Nephron (organoid): ENCODE measurements at regions not wholly inside any gene's neighbourhood (a gene's known extent, or its start where the extent isn't known, plus 50 kb on each side); places are given as distances from the start of the nearest gene placed in this dataset.

Experiments used
- H3K27ac Mint-ChIP-seq, 3 experiments: 2 replicates each; pipeline ENCODE4 v1.8.0; 2020; ENCODE audit warnings: mixed read lengths in 3 of 3, mild to moderate bottlenecking in 2 of 3, moderate library complexity in 1 of 3
- H3K27me3 Mint-ChIP-seq: 2 replicates; pipeline ENCODE4 v1.8.0; 2021; ENCODE audit warnings: low read depth, mild to moderate bottlenecking, moderate library complexity, mixed read lengths
- H3K36me3 Mint-ChIP-seq: 2 replicates; pipeline ENCODE4 v1.8.0; 2020; ENCODE audit warnings: low read depth, mixed read lengths
- H3K4me1 Mint-ChIP-seq: 2 replicates; pipeline ENCODE4 v1.8.0; 2020; ENCODE audit warnings: mixed read lengths
- H3K4me3 Mint-ChIP-seq, 3 experiments: 2 replicates each; pipeline ENCODE4 v1.8.0; 2020; ENCODE audit warnings: mild to moderate bottlenecking in 3 of 3, mixed read lengths in 3 of 3, moderate library complexity in 2 of 3
- H3K9me3 Mint-ChIP-seq: 2 replicates; pipeline ENCODE4 v1.8.0; 2020; ENCODE audit warnings: mixed read lengths
- TF ChIP-seq, protein P1 (sequence below), 3 experiments: fragments of 200-600 bp; sonication (generic); IDR thresholded peaks; one replicate each; pipeline ENCODE4 v1.5.0; 2021; ENCODE audit warnings: antibody characterized with exemption in 3 of 3; ENCODE audit not compliant: unreplicated experiment in 3 of 3

DNA sequence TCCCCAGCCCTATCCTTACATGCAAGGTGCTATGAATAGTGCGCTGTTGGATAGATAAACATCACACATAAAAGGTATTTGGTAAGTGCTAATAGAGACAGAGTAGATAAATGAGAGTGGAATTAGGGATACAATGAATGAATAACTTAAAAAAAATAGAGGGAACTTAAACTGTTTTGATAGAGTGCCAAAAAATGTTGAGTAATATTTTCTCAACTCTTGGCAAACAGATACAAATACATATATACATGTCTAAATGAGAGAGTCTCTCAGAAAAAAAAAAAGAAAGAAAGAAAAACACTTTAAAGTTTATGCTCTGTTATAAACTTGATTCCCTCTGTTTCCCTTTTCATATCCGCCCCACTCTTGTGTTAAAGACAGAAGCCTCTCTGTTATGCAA lies 667.4 kb downstream of the ROBO2 start:
- H3K36me3 Mint-ChIP-seq: no peaks in the 10 kb centered on the region
- H3K4me1 Mint-ChIP-seq: peaks cover 7% of the 10 kb centered on the region
- no peak overlapping the region for H3K27ac Mint-ChIP-seq
- no peak overlapping the region for H3K4me3 Mint-ChIP-seq
- H3K9me3 Mint-ChIP-seq: no peaks in the 10 kb centered on the region
- H3K27me3 Mint-ChIP-seq: no peaks in the 10 kb centered on the region
- TF ChIP-seq, protein P1, sequence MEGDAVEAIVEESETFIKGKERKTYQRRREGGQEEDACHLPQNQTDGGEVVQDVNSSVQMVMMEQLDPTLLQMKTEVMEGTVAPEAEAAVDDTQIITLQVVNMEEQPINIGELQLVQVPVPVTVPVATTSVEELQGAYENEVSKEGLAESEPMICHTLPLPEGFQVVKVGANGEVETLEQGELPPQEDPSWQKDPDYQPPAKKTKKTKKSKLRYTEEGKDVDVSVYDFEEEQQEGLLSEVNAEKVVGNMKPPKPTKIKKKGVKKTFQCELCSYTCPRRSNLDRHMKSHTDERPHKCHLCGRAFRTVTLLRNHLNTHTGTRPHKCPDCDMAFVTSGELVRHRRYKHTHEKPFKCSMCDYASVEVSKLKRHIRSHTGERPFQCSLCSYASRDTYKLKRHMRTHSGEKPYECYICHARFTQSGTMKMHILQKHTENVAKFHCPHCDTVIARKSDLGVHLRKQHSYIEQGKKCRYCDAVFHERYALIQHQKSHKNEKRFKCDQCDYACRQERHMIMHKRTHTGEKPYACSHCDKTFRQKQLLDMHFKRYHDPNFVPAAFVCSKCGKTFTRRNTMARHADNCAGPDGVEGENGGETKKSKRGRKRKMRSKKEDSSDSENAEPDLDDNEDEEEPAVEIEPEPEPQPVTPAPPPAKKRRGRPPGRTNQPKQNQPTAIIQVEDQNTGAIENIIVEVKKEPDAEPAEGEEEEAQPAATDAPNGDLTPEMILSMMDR (IDR thresholded peaks at IDR 0.05; ENCODE audit: unreplicated experiment in 3 of 3): no peak

DNA sequence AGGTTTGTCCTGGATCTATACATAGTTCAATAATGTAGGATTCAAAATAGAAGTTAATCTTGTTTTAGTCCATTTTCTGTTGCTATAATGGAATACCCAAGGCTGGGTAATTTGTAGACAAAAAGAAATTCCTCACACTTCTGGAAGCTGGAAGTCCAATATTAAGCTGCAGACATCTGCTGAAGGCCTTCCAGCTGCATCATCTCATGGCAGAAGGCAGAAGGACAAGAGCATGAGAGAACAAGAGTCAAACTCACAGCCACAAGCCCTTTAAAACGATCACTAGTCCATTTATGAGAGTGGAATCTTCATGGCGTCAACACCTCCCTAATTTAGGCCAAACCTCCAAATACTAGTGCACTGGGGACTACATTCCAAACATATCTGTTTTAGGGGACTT lies 669.3 kb downstream of the ROBO2 start:
- Mint-ChIP-seq H3K4me1 (peaks cover 18% of the 10 kb centered on the region), H3K4me3 (no peak overlapping the region), H3K27ac (no peak overlapping the region), H3K27me3 (no peaks in the 10 kb centered on the region), H3K9me3 (no peaks in the 10 kb centered on the region), H3K36me3 (no peaks in the 10 kb centered on the region)
- TF ChIP-seq, protein P1 (IDR thresholded peaks at IDR 0.05; ENCODE audit: unreplicated experiment in 3 of 3): no peak

DNA sequence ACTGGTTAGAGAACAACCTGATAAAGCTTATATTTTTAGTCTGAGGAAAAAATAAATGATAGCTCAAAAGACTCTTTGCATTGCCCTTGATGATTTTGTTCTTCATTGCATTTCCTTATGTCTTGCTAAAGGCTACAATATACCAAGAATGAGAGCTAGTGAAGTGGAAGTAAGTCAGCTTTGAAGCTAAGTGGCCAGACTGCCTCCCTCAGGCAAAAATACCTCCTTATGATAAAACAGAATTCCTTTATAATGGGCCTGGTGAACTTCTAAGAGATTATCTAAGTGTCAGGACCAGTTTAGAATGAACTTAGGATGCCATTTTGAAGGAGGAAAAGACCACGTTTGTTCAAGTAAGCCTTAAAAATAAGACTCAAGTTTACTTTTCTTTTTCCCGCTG lies 678.4 kb downstream of the ROBO2 start:
- TF ChIP-seq, protein P1 (IDR thresholded peaks at IDR 0.05; ENCODE audit: unreplicated experiment in 3 of 3): no peak
- no peaks in the 10 kb centered on the region for H3K27me3 Mint-ChIP-seq
- no peak overlapping the region for H3K27ac Mint-ChIP-seq
- H3K9me3 Mint-ChIP-seq: no peaks in the 10 kb centered on the region
- no peak overlapping the region for H3K4me3 Mint-ChIP-seq
- H3K36me3 Mint-ChIP-seq: no peaks in the 10 kb centered on the region
- peaks cover 12% of the 10 kb centered on the region for H3K4me1 Mint-ChIP-seq

- H3K4me1 Mint-ChIP-seq: no peaks in the 10 kb centered on the region
- peaks cover 1% of the 10 kb centered on the region for H3K27me3 Mint-ChIP-seq
- H3K4me3 Mint-ChIP-seq: no peak overlapping the region
- no peak overlapping the region for H3K27ac Mint-ChIP-seq
- H3K9me3 Mint-ChIP-seq: no peaks in the 10 kb centered on the region
- TF ChIP-seq, protein P1 (IDR thresholded peaks at IDR 0.05; ENCODE audit: unreplicated experiment in 3 of 3): no peak
- H3K36me3 Mint-ChIP-seq: no peaks in the 10 kb centered on the region
These were observed 680.6 kb downstream of the ROBO2 start for GRCh38 chr3:77720460-77720971.

GRCh38 chr3:77726517-77726916 lies 686.6 kb downstream of the ROBO2 start:
- Mint-ChIP-seq H3K27ac (peak overlapping the region in 1 of 3 experiments; percentile 37), H3K36me3 (peaks cover 4% of the 10 kb centered on the region), H3K4me3 (no peak overlapping the region), H3K27me3 (peaks cover 6% of the 10 kb centered on the region), H3K9me3 (peaks cover 3% of the 10 kb centered on the region), H3K4me1 (no peaks in the 10 kb centered on the region)
- TF ChIP-seq, protein P1 (IDR thresholded peaks at IDR 0.05; ENCODE audit: unreplicated experiment in 3 of 3): no peak

DNA sequence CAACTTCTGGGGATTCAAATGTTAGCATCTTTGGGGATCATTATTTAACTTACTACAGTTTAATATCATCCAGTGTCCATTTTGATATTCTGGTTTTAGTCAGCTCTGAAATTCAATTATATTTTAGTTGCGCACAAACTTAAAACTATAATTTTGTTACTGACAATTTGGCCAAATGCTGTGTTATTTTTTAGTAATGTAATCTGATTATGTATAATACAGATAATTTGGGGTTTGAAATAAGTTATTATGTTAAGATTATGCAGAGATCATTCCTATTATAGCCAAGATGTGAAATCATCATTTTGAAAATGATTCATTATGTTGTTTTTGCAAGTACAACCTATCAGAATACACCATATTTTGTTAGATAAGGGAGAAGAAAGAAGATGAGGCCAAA lies 706.1 kb downstream of the ROBO2 start:
- Mint-ChIP-seq H3K9me3 (peaks cover 3% of the 10 kb centered on the region), H3K4me3 (no peak overlapping the region), H3K27me3 (no peaks in the 10 kb centered on the region), H3K27ac (no peak overlapping the region), H3K36me3 (no peaks in the 10 kb centered on the region), H3K4me1 (no peaks in the 10 kb centered on the region)
- TF ChIP-seq, protein P1 (IDR thresholded peaks at IDR 0.05; ENCODE audit: unreplicated experiment in 3 of 3): no peak
